Right lobe of liver (tissue), 4 donors: ENCODE measurements at regions not wholly inside any gene's neighbourhood (a gene's known extent, or its start where the extent isn't known, plus 50 kb on each side); places are given as distances from the start of the nearest gene placed in this dataset.

Experiments
- CTCF ChIP-seq, 4 donors: fragments of 200-600 bp in 3 of 4; fragments of 450-650 bp in 1 of 4; IDR thresholded peaks; one replicate each; pipeline versions ENCODE4 v1.5.1 to v1.8.0; 2016 to 2022; ENCODE audit warnings: antibody characterized with exemption in 4 of 4, mild to moderate bottlenecking in 2 of 4
- POLR2A ChIP-seq: fragments of 450-650 bp; IDR thresholded peaks from one replicate; pipeline ENCODE4 v1.6.1; 2017; ENCODE audit warnings: antibody characterized with exemption, mild to moderate bottlenecking
- donor health status: DM: no; HTN: no; CAD: no.
- donor health status: DM: no; HTN: no; CAD: no.
- donor health status: DM: no; HTN: yes; CAD: no.

GRCh38 chr6:113397236-113397635, 459.9 kb upstream of the MARCKS start:
- no peak for TF ChIP-seq POLR2A
- no peak for TF ChIP-seq CTCF (IDR thresholded peaks at IDR 0.05)
